Progenitor cell of endocrine pancreas (in vitro differentiated cells): ENCODE measurements at regions not wholly inside any gene's neighbourhood (a gene's known extent, or its start where the extent isn't known, plus 50 kb on each side); places are given as distances from the start of the nearest gene placed in this dataset.

Experiments
- DNase-seq: peaks from one replicate; pipeline ENCODE4 v3.0.0; 2021; ENCODE audit warnings: low spot score; ENCODE audit not compliant: unreplicated experiment
- H3K27ac Mint-ChIP-seq: 2 replicates; pipeline ENCODE4 v1.8.0; 2021; ENCODE audit warnings: mild to moderate bottlenecking, moderate library complexity, mixed read lengths
- H3K27me3 Mint-ChIP-seq: 2 replicates; pipeline ENCODE4 v1.8.0; 2021; ENCODE audit warnings: mixed read lengths
- H3K36me3 Mint-ChIP-seq: 2 replicates; pipeline ENCODE4 v1.8.0; 2022; ENCODE audit warnings: mixed read lengths; ENCODE audit not compliant: insufficient read depth
- H3K4me1 Mint-ChIP-seq: 2 replicates; pipeline ENCODE4 v1.8.0; 2021; ENCODE audit warnings: low read depth, mixed read lengths
- H3K4me3 Mint-ChIP-seq: 2 replicates; pipeline ENCODE4 v1.8.0; 2021; ENCODE audit warnings: low read depth, mild to moderate bottlenecking, moderate library complexity, mixed read lengths
- H3K9me3 Mint-ChIP-seq: 2 replicates; pipeline ENCODE4 v1.8.0; 2021; ENCODE audit warnings: low read depth, mixed read lengths
- TF ChIP-seq, protein P1 (sequence below): fragments of 200-600 bp; sonication (generic); IDR thresholded peaks from one replicate; pipeline ENCODE4 v1.5.0; 2021; ENCODE audit warnings: antibody characterized with exemption, mild to moderate bottlenecking; ENCODE audit not compliant: unreplicated experiment

DNA sequence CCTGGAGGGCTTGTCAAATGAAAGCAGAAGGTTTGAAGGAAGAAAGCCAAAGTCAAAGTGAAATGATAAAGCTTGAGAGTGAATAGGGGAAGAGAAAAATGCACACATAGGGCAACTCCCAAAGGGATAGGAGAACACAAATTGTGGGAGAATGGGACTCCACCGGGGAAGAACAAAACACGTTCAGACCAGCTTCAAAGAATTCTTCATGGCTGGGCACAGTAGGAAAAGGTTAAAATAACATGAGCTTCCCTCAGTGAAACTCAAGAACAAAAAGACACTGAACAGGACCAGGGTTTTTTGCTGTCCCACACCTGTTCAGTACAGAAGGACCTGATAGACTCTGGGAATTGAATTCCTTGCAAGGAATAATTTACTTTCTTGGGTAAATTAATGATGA is 123.1 kb upstream of the NCKAP5 start:
- no peak overlapping the region for H3K27ac Mint-ChIP-seq
- peaks cover 9% of the 10 kb centered on the region for H3K9me3 Mint-ChIP-seq
- H3K4me3 Mint-ChIP-seq = no peak overlapping the region
- H3K36me3 Mint-ChIP-seq = no peaks in the 10 kb centered on the region
- H3K27me3 Mint-ChIP-seq = peaks cover 13% of the 10 kb centered on the region
- no peaks in the 10 kb centered on the region for H3K4me1 Mint-ChIP-seq
- DNase-seq = no peak
- TF ChIP-seq, protein P1, sequence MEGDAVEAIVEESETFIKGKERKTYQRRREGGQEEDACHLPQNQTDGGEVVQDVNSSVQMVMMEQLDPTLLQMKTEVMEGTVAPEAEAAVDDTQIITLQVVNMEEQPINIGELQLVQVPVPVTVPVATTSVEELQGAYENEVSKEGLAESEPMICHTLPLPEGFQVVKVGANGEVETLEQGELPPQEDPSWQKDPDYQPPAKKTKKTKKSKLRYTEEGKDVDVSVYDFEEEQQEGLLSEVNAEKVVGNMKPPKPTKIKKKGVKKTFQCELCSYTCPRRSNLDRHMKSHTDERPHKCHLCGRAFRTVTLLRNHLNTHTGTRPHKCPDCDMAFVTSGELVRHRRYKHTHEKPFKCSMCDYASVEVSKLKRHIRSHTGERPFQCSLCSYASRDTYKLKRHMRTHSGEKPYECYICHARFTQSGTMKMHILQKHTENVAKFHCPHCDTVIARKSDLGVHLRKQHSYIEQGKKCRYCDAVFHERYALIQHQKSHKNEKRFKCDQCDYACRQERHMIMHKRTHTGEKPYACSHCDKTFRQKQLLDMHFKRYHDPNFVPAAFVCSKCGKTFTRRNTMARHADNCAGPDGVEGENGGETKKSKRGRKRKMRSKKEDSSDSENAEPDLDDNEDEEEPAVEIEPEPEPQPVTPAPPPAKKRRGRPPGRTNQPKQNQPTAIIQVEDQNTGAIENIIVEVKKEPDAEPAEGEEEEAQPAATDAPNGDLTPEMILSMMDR = no peak

GRCh38 chr2:133705287-133705686 is 137.0 kb upstream of the NCKAP5 start:
- Mint-ChIP-seq H3K9me3 (peaks cover 13% of the 10 kb centered on the region), H3K27me3 (peaks cover 2% of the 10 kb centered on the region), H3K36me3 (no peaks in the 10 kb centered on the region), H3K4me3 (no peak overlapping the region), H3K4me1 (no peaks in the 10 kb centered on the region), H3K27ac (no peak overlapping the region)
- TF ChIP-seq, protein P1 = no peak
- no peak for DNase-seq

DNA sequence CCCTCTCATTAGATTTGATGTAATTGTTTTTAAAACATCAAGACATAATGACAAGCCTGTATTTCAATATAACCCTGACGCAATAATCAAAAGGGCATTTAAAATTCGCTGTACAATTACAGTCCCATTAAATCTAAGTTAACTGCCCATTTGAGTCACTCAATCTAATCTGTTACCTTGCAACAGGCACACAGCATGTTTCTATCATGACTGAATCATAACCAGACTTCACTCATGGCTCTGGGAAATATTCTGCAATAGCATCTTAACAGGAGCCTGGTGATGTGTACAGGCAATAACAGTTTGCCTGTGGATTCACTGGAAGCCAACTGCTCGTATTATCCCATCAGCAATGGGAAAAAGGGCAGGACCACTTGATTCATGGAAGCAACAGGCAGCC is 142.3 kb upstream of the NCKAP5 start:
- TF ChIP-seq, protein P1 = no peak
- DNase-seq = no peak
- Mint-ChIP-seq H3K27ac (no peak overlapping the region), H3K27me3 (no peaks in the 10 kb centered on the region), H3K4me3 (no peak overlapping the region), H3K4me1 (peaks cover 5% of the 10 kb centered on the region), H3K9me3 (peaks cover 8% of the 10 kb centered on the region), H3K36me3 (no peaks in the 10 kb centered on the region)

DNA sequence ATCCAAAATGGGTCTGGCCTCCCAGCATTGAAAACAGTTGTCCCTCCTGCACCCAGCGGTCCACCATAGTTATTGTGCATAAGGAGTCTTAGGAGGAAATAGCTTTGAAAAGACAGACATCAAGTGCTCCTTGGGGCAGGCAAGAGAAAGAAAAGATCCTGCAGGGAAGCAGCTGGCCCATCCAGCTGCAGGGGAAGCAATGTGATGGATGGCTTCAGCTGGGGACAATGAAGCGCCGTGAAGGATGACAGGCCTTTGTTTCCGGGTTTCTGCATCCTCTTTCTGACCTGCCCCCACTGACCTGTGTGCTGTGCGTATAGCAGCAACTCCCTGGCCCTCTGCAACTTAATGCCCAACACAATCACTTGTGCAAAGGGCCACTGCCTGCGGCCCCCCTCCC is 142.9 kb upstream of the NCKAP5 start:
- Mint-ChIP-seq H3K36me3 (no peaks in the 10 kb centered on the region), H3K27me3 (no peaks in the 10 kb centered on the region), H3K9me3 (peaks cover 8% of the 10 kb centered on the region), H3K4me1 (peaks cover 5% of the 10 kb centered on the region), H3K27ac (no peak overlapping the region), H3K4me3 (no peak overlapping the region)
- no peak for DNase-seq
- TF ChIP-seq, protein P1 = no peak

DNA sequence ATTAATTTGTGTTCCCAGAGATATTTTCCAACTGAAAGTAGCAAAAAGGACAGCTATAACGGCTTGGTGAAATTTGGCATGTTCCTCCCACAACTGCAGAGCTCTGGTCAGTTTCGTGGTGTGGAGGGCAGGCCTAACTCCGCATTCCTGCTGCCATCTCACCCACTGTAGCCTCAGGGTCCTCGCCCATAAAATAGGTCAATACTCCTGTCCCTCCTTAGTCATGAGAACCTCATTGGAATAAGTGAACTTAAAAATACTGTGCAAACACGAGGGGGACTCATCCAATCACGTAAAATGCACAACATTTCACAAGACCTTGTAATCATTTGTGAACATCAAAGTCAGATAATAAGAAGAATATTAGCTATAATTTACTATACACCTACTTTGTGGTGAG is 143.5 kb upstream of the NCKAP5 start:
- TF ChIP-seq, protein P1 = no peak
- DNase-seq = no peak
- Mint-ChIP-seq H3K4me3 (no peak overlapping the region), H3K4me1 (peaks cover 5% of the 10 kb centered on the region), H3K27ac (no peak overlapping the region), H3K9me3 (peaks cover 8% of the 10 kb centered on the region), H3K36me3 (no peaks in the 10 kb centered on the region), H3K27me3 (no peaks in the 10 kb centered on the region)

DNA sequence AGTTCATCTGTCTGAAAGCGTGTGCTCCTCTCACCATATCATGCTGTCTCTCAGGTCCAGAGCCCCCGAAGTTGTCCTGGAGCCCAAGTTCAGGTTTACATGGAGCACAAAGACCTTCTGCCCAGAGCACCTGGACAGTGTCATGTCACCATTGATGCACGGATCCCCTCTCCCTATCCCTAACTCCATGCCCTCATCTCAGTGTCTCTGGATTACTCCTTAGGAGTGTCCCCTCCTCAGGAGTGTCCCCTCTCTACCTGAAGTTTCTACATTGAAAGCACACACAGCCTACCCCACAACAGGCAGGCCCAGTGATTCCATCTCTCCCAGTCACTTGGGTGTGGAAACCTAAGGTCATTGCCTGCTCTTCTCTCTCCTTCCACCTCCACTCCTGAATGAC is 144.1 kb upstream of the NCKAP5 start:
- Mint-ChIP-seq H3K4me3 (no peak overlapping the region), H3K4me1 (peaks cover 5% of the 10 kb centered on the region), H3K27me3 (no peaks in the 10 kb centered on the region), H3K36me3 (no peaks in the 10 kb centered on the region), H3K27ac (no peak overlapping the region), H3K9me3 (peaks cover 8% of the 10 kb centered on the region)
- TF ChIP-seq, protein P1 = no peak
- DNase-seq = no peak
